ENCODE measurements at regions not wholly inside any gene's neighbourhood (a gene's known extent, or its start where the extent isn't known, plus 50 kb on each side); places are given as distances from the start of the nearest gene placed in this dataset.

GRCh38 chr3:88940296-88940695 lies 167.1 kb upstream of the EPHA3 start:
- no peak for TF ChIP-seq CTCF (IDR thresholded peaks at IDR 0.05)
- TF ChIP-seq POLR2AphosphoS5 (IDR thresholded peaks at IDR 0.05; ENCODE audit: low read depth, low read length): no peak
- TF ChIP-seq REST (IDR thresholded peaks at IDR 0.05; ENCODE audit: insufficient read depth in 1 of 2, low read depth in 2 of 2, low read length in 1 of 2): no peak
- no peak for TF ChIP-seq SIN3A (IDR thresholded peaks at IDR 0.05; ENCODE audit: borderline replicate concordance, insufficient read depth, low read depth, low read length)

Data from Panc1 (cell line).